ENCODE measurements at regions not wholly inside any gene's neighbourhood (a gene's known extent, or its start where the extent isn't known, plus 50 kb on each side); places are given as distances from the start of the nearest gene placed in this dataset.
A peak's percentile ranks its signal among the peaks of the same experiment; 100 is the strongest.

DNA sequence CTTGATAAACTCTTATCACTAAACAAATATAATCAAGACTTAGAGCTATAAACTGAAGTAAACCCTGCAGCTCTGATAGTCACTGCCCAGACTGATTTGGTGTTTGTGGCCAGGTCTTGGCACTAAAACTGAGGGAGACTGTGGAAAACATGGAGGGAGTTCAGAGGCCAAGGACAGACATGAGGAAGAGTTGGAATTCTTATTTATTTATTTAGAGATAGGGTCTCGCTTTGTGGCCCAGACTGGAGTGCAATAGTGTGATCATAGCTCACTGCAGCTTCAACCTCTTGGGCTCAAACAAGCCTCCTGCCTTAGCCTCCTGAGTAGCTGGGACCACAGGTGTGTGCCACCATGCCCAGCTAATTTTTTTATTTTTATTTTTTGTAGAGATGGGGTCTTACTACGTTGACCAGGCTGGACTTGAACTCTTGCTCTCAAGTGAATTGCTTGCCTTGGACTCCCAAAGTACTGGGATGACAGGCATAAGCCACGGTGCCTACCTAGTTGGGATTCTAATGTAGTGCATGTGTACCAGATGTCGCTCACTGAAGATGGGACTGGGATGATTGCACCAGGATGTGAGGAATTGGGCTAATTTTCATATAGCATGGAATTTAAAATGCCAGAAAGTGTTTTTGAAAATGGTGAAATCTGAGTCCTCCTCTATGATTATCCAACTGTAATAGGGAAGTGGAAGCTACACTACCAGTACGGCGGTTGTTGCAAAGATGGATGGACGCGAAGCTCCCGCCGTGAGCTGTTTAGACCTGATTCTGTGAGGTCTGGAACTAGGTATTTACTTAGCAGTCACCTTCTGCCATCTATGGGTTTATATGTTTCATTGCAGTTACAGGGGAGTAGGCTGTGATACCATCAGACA is 52.7 kb upstream of the CTLA4 start:
- DNase-seq: peak; percentile 35

DNA sequence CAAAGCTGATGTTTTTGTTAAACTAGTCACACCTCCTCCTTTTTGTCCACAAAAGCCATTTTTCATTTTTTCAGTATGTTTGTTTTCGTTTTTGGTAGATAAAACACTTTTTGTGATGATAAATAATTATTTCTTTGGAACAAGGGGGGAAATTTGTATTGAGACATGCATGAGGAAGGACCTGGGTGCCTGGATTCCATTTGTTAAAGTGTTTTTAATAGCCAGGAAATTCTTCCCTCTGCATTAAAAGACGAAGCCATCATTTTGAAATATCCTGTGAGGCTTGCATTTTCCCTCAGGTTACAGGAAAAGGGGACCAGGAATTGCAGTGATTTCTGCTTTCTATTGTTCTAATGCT is 52.1 kb upstream of the CTLA4 start:
- no peak for DNase-seq

DNA sequence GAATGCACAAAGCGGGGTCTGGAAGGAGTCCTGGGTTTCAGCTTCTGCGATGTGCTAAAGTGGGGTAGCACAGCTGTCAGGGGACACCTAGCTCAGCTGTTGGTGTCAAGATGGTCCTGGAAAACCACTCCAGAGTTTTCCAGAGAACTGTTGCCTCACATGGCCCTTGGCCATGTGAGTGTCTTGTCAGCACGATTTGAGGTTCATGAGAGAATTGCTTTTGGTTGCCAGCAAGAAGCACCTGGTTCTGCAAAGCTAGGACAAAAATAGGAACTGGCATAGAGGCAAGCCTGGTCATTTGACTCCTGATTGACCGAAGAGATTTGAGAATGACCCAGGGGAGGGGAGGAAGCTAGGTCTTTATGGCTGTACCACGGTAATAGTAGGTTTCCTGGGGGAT is 50.4 kb upstream of the CTLA4 start:
- no peak for DNase-seq

Data from stimulated activated naive CD4-positive, alpha-beta T cell treated with Interleukin-2 at 50 U/mL for 16 hours (primary cell).